SK-N-SH (cell line): ENCODE measurements at regions not wholly inside any gene's neighbourhood (a gene's known extent, or its start where the extent isn't known, plus 50 kb on each side); places are given as distances from the start of the nearest gene placed in this dataset.

ENCODE experiments used
- CTCF ChIA-PET: fragments of 300-600, 350-600 bp; formaldehyde crosslinking; extraction: SDS; loops from one replicate; lab custom pipeline; 2021; lab: Yijun Ruan, JAX
- POLR2A ChIA-PET: fragments of 350-600 bp; sonication (Branson Sonifier 250); formaldehyde crosslinking; extraction: SDS; loops from one replicate; lab custom pipeline; 2020; ENCODE audit warnings: antibody characterized with exemption, inconsistent platforms; lab: Yijun Ruan, JAX
- DNase-seq: peaks from one replicate; pipeline ENCODE4 v3.0.0; 2012
- H2AFZ ChIP-seq: fragments of 200-600 bp; sonication (generic); 2 replicates; pipeline ENCODE4 v1.8.1; 2016; ENCODE audit warnings: antibody characterized with exemption, mild to moderate bottlenecking, low read depth
- H3F3A ChIP-seq: fragments of 200-600 bp; sonication (generic); replicated peaks from 2 replicates; pipeline ENCODE3; 2016; ENCODE audit warnings: antibody characterized with exemption, mild to moderate bottlenecking; ENCODE audit not compliant: insufficient read depth
- H3K27ac ChIP-seq, 2 experiments: fragments of 200-500 bp in 1 of 2; fragments of 200-600 bp in 1 of 2; sonication (Bioruptor generic) in 1 of 2; sonication (generic), shearing (Covaris generic) in 1 of 2; 2 replicates each; pipeline versions ENCODE4 v1.5.1 to v1.6.1; 2014 to 2016; ENCODE audit warnings: low read depth in 2 of 2, inconsistent platforms in 1 of 2, low read length in 1 of 2, mild to moderate bottlenecking in 1 of 2, mixed read lengths in 1 of 2
- H3K27me3 ChIP-seq: fragments of 200-600 bp; sonication (generic), shearing (Covaris generic); 2 replicates; pipeline ENCODE4 v1.6.1; 2016; ENCODE audit warnings: mixed run types; ENCODE audit not compliant: insufficient read depth
- H3K36me3 ChIP-seq, 2 experiments: fragments of 200-500 bp in 1 of 2; fragments of 200-600 bp in 1 of 2; sonication (Bioruptor generic) in 1 of 2; sonication (generic) in 1 of 2; replicated peaks in 1 of 2; 2 replicates each; pipeline versions ENCODE3 to v1.5.1; 2014 to 2016; ENCODE audit warnings: low read length in 1 of 2, mild to moderate bottlenecking in 1 of 2; ENCODE audit not compliant: insufficient read depth in 2 of 2, control insufficient read depth in 1 of 2
- H3K4me1 ChIP-seq, 2 experiments: fragments of 200-500 bp in 1 of 2; fragments of 200-600 bp in 1 of 2; sonication (Bioruptor generic) in 1 of 2; sonication (generic), shearing (Covaris generic) in 1 of 2; 2 replicates each; pipeline versions ENCODE4 v1.5.1 to v1.6.1; 2014 to 2016; ENCODE audit warnings: low read depth in 1 of 2, low read length in 1 of 2, mixed run types in 1 of 2; ENCODE audit not compliant: insufficient read depth in 2 of 2, control insufficient read depth in 1 of 2
- H3K4me2 ChIP-seq: fragments of 200-600 bp; sonication (generic), shearing (Covaris generic); 2 replicates; pipeline ENCODE4 v1.6.1; 2017; ENCODE audit warnings: mixed run types
- H3K4me3 ChIP-seq, 2 experiments: fragments of 200-500 bp in 1 of 2; fragments of 200-600 bp in 1 of 2; sonication (Bioruptor generic) in 1 of 2; sonication (generic), shearing (Covaris generic) in 1 of 2; 2 replicates each; pipeline versions ENCODE4 v1.5.1 to v1.8.1; 2014 to 2016; ENCODE audit warnings: low read depth in 2 of 2, inconsistent platforms in 1 of 2, low read length in 1 of 2, mild to moderate bottlenecking in 1 of 2, mixed read lengths in 1 of 2, moderate library complexity in 1 of 2
- H3K79me2 ChIP-seq: fragments of 200-600 bp; sonication (generic); 2 replicates; pipeline ENCODE4 v1.8.1; 2017; ENCODE audit warnings: mild to moderate bottlenecking; ENCODE audit not compliant: insufficient read depth
- H3K9ac ChIP-seq: fragments of 200-600 bp; sonication (generic); 2 replicates; pipeline ENCODE4 v1.6.1; 2017; ENCODE audit warnings: mixed run types
- H3K9me2 ChIP-seq: fragments of 200-600 bp; sonication (generic); 2 replicates; pipeline ENCODE4 v1.6.1; 2017; ENCODE audit warnings: mixed run types
- H3K9me3 ChIP-seq: fragments of 200-600 bp; sonication (generic); 2 replicates; pipeline ENCODE4 v1.6.1; 2017; ENCODE audit warnings: mixed run types, mild to moderate bottlenecking, moderate library complexity
- H4K20me1 ChIP-seq: fragments of 200-600 bp; sonication (generic); 2 replicates; pipeline ENCODE4 v1.6.1; 2017; ENCODE audit warnings: mild to moderate bottlenecking, mixed run types; ENCODE audit not compliant: insufficient read depth
- CHD2 ChIP-seq: fragments of 150-350 bp; IDR thresholded peaks from 2 replicates; pipeline ENCODE4 v1.6.1; 2018; ENCODE audit warnings: low read length; ENCODE audit not compliant: partially characterized antibody
- CTCF ChIP-seq: fragments of 200-600 bp; sonication (generic); IDR thresholded peaks from 2 replicates; pipeline ENCODE4 v1.6.1; 2017; ENCODE audit warnings: antibody characterized with exemption, mild to moderate bottlenecking, moderate library complexity
- EP300 ChIP-seq, 2 experiments: IDR thresholded peaks; 2 replicates each; pipeline versions ENCODE4 v1.4.0 to v1.6.1; 2012; ENCODE audit warnings: borderline replicate concordance in 1 of 2, low read depth in 1 of 2, low read length in 1 of 2
- EZH2phosphoT487 ChIP-seq: fragments of 200-600 bp; sonication (generic); IDR thresholded peaks from 2 replicates; pipeline ENCODE4 v1.6.1; 2017; ENCODE audit warnings: low read depth, mixed run types, mild to moderate bottlenecking, antibody characterized with exemption, moderate library complexity, borderline replicate concordance
- FOSL2 ChIP-seq: IDR thresholded peaks from 2 replicates; pipeline ENCODE4 v1.4.0; 2012; ENCODE audit warnings: low read depth, mild to moderate bottlenecking, moderate library complexity, borderline replicate concordance
- FOXJ3 ChIP-seq: sonication (generic); formaldehyde crosslinking; IDR thresholded peaks from 2 replicates; pipeline ENCODE4 v1.5.1; 2020; ENCODE audit warnings: mild to moderate bottlenecking, missing genetic modification reagents
- FOXM1 ChIP-seq: IDR thresholded peaks from 2 replicates; pipeline ENCODE4 v1.4.0; 2012; ENCODE audit warnings: low read depth, mild to moderate bottlenecking
- GABPA ChIP-seq: IDR thresholded peaks from 2 replicates; pipeline ENCODE4 v1.4.0; 2012; ENCODE audit warnings: low read depth, mild to moderate bottlenecking
- GATA2 ChIP-seq: sonication (generic); formaldehyde crosslinking; IDR thresholded peaks from 2 replicates; pipeline ENCODE4 v1.5.0; 2020; ENCODE audit warnings: mild to moderate bottlenecking, missing genetic modification reagents
- IRF3 ChIP-seq: fragments of 150-350 bp; IDR thresholded peaks from 2 replicates; pipeline ENCODE4 v1.6.1; 2016; ENCODE audit warnings: mild to moderate bottlenecking, low read depth, low read length
- MXI1 ChIP-seq: IDR thresholded peaks from 2 replicates; pipeline ENCODE4 v1.6.1; 2012; ENCODE audit warnings: mild to moderate bottlenecking, low read depth, low read length, improper control_type of control experiment
- PBX3 ChIP-seq: IDR thresholded peaks from 2 replicates; pipeline ENCODE4; 2012
- POLR2AphosphoS5 ChIP-seq: IDR thresholded peaks from 2 replicates; pipeline ENCODE4 v1.6.1; 2012; ENCODE audit warnings: low read depth, low read length
- RAD21 ChIP-seq: IDR thresholded peaks from 2 replicates; pipeline ENCODE4 v1.6.1; 2012; ENCODE audit warnings: mild to moderate bottlenecking, low read length
- RFX5 ChIP-seq: IDR thresholded peaks from 2 replicates; pipeline ENCODE4 v1.6.1; 2012; ENCODE audit warnings: mild to moderate bottlenecking, improper control_type of control experiment, low read length
- SMC3 ChIP-seq: IDR thresholded peaks from 2 replicates; pipeline ENCODE4 v1.6.1; 2012; ENCODE audit warnings: low read depth, low read length, improper control_type of control experiment
- TAF1 ChIP-seq: IDR thresholded peaks from 2 replicates; pipeline ENCODE4 v1.6.1; 2012; ENCODE audit warnings: low read depth, mild to moderate bottlenecking, low read length, moderate library complexity, borderline replicate concordance
- TCF12 ChIP-seq: IDR thresholded peaks from 2 replicates; pipeline ENCODE4 v1.4.0; 2012
- USF1 ChIP-seq: IDR thresholded peaks from 2 replicates; pipeline ENCODE4 v1.4.0; 2012; ENCODE audit warnings: low read depth, borderline replicate concordance
- ZBTB33 ChIP-seq: IDR thresholded peaks from 2 replicates; pipeline ENCODE4 v1.4.0; 2012; ENCODE audit warnings: low read depth, borderline replicate concordance
- WGBS: methylation state at CpG from one replicate; pipeline ENCODE4 v1.1.6; 2017; ENCODE audit warnings: low lambda C conversion rate; 5-methylcytosine and 5-hydroxymethylcytosine counted together

GRCh38 chr11:101390539-101390938 is 193.3 kb downstream of the TRPC6 start:
- DNase-seq, result no peak
- Histone ChIP-seq H3K4me2 (no peak overlapping the region), H3K79me2 (no peaks in the 10 kb centered on the region), H3K9me2 (no peaks in the 10 kb centered on the region), H3K4me1 (no peaks in the 10 kb centered on the region), H3K9me3 (no peaks in the 10 kb centered on the region), H3K36me3 (no peaks in the 10 kb centered on the region), H3K27me3 (no peaks in the 10 kb centered on the region), H3K9ac (no peak overlapping the region), H4K20me1 (no peaks in the 10 kb centered on the region), H3F3A (no peaks in the 10 kb centered on the region), H3K4me3 (no peak overlapping the region), H3K27ac (no peak overlapping the region), H2AFZ (no peak overlapping the region)
- CTCF ChIA-PET, result no interaction called here
- 8% methylated on average over 1 of the region's 1 CpG for WGBS
- 0 out of 2 replicates have a peak, but pooled peaks have one; percentile 3 for TF ChIP-seq SMC3
- TF ChIP-seq POLR2AphosphoS5, result no peak
- TF ChIP-seq CTCF, result peak; percentile 47
- no peak for TF ChIP-seq EZH2phosphoT487
- 0 out of 2 replicates have a peak, but pooled peaks have one; percentile 17 for TF ChIP-seq RAD21
- POLR2A ChIA-PET, result no interaction called here

- H3K4me1 ChIP-seq, result no peaks in the 10 kb centered on the region
- 0% methylated on average over 4 of the region's 5 CpGs for WGBS
- TF ChIP-seq TCF12 (no peak), USF1 (no peak), FOXM1 (no peak), PBX3 (no peak), CTCF (no peak), FOSL2 (no peak), GATA2 (no peak), CHD2 (no peak), IRF3 (no peak), FOXJ3 (CRISPR knock-in tag) (no peak), MXI1 (no peak), EP300 (IDR thresholded peaks at IDR 0.05; ENCODE audit: borderline replicate concordance in 1 of 2, low read depth in 1 of 2, low read length in 1 of 2) (no peak), GABPA (no peak), RFX5 (no peak), TAF1 (no peak), ZBTB33 (no peak)
Measured at GRCh38 chr11:101369835-101370234, 214.0 kb downstream of the TRPC6 start.

More at GRCh38 chr11:101369835-101370234, 214.0 kb downstream of the TRPC6 start:
- POLR2A ChIA-PET, result no interaction called here
- Histone ChIP-seq H3K9me2 (no peaks in the 10 kb centered on the region), H3K79me2 (no peaks in the 10 kb centered on the region), H3K4me3 (no peak overlapping the region), H4K20me1 (no peaks in the 10 kb centered on the region), H3K27ac (no peak overlapping the region), H3K4me2 (no peak overlapping the region), H3F3A (no peaks in the 10 kb centered on the region), H3K27me3 (no peaks in the 10 kb centered on the region), H3K9ac (no peak overlapping the region), H2AFZ (no peak overlapping the region), H3K9me3 (no peaks in the 10 kb centered on the region), H3K36me3 (no peaks in the 10 kb centered on the region)
- CTCF ChIA-PET, result no interaction called here
- no peak for DNase-seq
